GM12878 (cell line): ENCODE measurements at regions not wholly inside any gene's neighbourhood (a gene's known extent, or its start where the extent isn't known, plus 50 kb on each side); places are given as distances from the start of the nearest gene placed in this dataset.

Experiments used
- ATAC-seq: fragments of 200-7000 bp; cut with Tn5 transposase; 3 replicates; pipeline ENCODE4 v1.9.1; 2020; ENCODE audit warnings: mild to moderate bottlenecking, moderate library complexity
- BruUV-seq: library from RNA; stranded (reverse); fragments of 400-500 nt; replicated peaks from 2 replicates; lab custom pipeline; 2021; lab: Mats Ljungman, UMichigan
- CTCF ChIA-PET: fragments of 300-600 bp; sonication (Branson Sonifier 250); formaldehyde crosslinking; extraction: SDS; loops from one replicate; lab custom pipeline; 2021; ENCODE audit warnings: inconsistent platforms; lab: Yijun Ruan, JAX
- POLR2A ChIA-PET: fragments of 350-600 bp; formaldehyde crosslinking; extraction: SDS; loops from one replicate; lab custom pipeline; 2021; ENCODE audit warnings: inconsistent platforms; lab: Charles Lee
- RAD21 ChIA-PET: fragments of 300-600 bp; sonication (Branson Sonifier 250); formaldehyde crosslinking; loops from one replicate; lab custom pipeline; 2023; ENCODE audit warnings: antibody characterized with exemption; ENCODE audit not compliant: unreplicated experiment; lab: Charles Lee
- SMC1A ChIA-PET: fragments of 300-600 bp; sonication (Branson Sonifier 250); formaldehyde crosslinking; loops from one replicate; lab custom pipeline; 2023; ENCODE audit not compliant: unreplicated experiment, uncharacterized antibody; lab: Charles Lee
- DNase-seq: peaks from one replicate; pipeline ENCODE4 v3.0.0-alpha.2; 2011; ENCODE audit warnings: low read depth, low spot score
- FAIRE-seq: peaks from 3 replicates; lab custom pipeline; 2011; peaks lifted over from hg19 to GRCh38; lab: Jason Lieb, UNC
- H2AFZ ChIP-seq: 2 replicates; pipeline ENCODE4 v1.6.0; 2011; ENCODE audit warnings: low read depth, low read length, control low read depth; ENCODE audit not compliant: control insufficient read depth
- H3K27ac ChIP-seq: 2 replicates; pipeline ENCODE4 v1.5.1; 2011; ENCODE audit warnings: control low read depth; ENCODE audit not compliant: control insufficient read depth, insufficient read depth
- H3K27me3 ChIP-seq, 2 experiments: replicated peaks in 1 of 2; 2 replicates each; pipeline versions ENCODE4 v1.6.0 to v1.6.1; 2011; ENCODE audit warnings: low read length in 1 of 2; ENCODE audit not compliant: control insufficient read depth in 2 of 2, insufficient read depth in 2 of 2
- H3K36me3 ChIP-seq, 2 experiments: 2 replicates each; pipeline ENCODE4 v1.5.1; 2011; ENCODE audit warnings: low read length in 1 of 2; ENCODE audit not compliant: control insufficient read depth in 2 of 2, insufficient read depth in 2 of 2
- H3K4me1 ChIP-seq: 2 replicates; pipeline ENCODE4 v1.6.1; 2011; ENCODE audit warnings: mild to moderate bottlenecking, low read length, moderate library complexity, mixed read lengths; ENCODE audit not compliant: control insufficient read depth, insufficient read depth
- H3K4me2 ChIP-seq: 2 replicates; pipeline ENCODE4 v1.6.0; 2011; ENCODE audit warnings: control low read depth; ENCODE audit not compliant: control insufficient read depth, insufficient read depth
- H3K4me3 ChIP-seq: fragments of 200-600 bp; sonication (generic); 2 replicates; pipeline ENCODE4 v1.5.1; 2016
- H3K79me2 ChIP-seq: 2 replicates; pipeline ENCODE4 v1.6.0; 2011; ENCODE audit warnings: low read length; ENCODE audit not compliant: control insufficient read depth, insufficient read depth
- H3K9ac ChIP-seq: 2 replicates; pipeline ENCODE4 v1.8.0; 2011; ENCODE audit warnings: low read length, control low read depth, mixed read lengths; ENCODE audit not compliant: control insufficient read depth, insufficient read depth
- H3K9me3 ChIP-seq: replicated peaks from 3 replicates; pipeline ENCODE4 v1.5.1; 2011; ENCODE audit warnings: mild to moderate bottlenecking, low read length; ENCODE audit not compliant: control insufficient read depth, insufficient read depth
- H4K20me1 ChIP-seq: 2 replicates; pipeline ENCODE4 v1.6.0; 2011; ENCODE audit not compliant: control insufficient read depth, insufficient read depth
- ATF2 ChIP-seq: IDR thresholded peaks from 2 replicates; pipeline ENCODE4 v1.6.1; 2012; ENCODE audit warnings: low read length, inconsistent platforms
- BRCA1 ChIP-seq: IDR thresholded peaks from 2 replicates; pipeline ENCODE4 v1.6.1; 2011; ENCODE audit warnings: low read depth, low read length, improper control_type of control experiment
- CBFB ChIP-seq: IDR thresholded peaks from 2 replicates; pipeline ENCODE4 v1.6.1; 2016; ENCODE audit warnings: antibody characterized with exemption, low read depth
- CHD1 ChIP-seq: IDR thresholded peaks from 2 replicates; pipeline ENCODE4 v1.6.1; 2012; ENCODE audit warnings: low read depth, low read length, improper control_type of control experiment
- CHD2 ChIP-seq: IDR thresholded peaks from 2 replicates; pipeline ENCODE4 v1.6.1; 2011; ENCODE audit warnings: low read depth, low read length, improper control_type of control experiment, borderline replicate concordance
- ESRRA ChIP-seq: IDR thresholded peaks from 2 replicates; pipeline ENCODE4 v1.6.1; 2012; ENCODE audit warnings: mild to moderate bottlenecking, low read length, improper control_type of control experiment
- HDAC2 ChIP-seq: fragments of 200-600 bp; sonication (generic); IDR thresholded peaks from 2 replicates; pipeline ENCODE4 v1.6.1; 2017
- JUNB ChIP-seq: IDR thresholded peaks from 2 replicates; pipeline ENCODE4 v1.6.1; 2016; ENCODE audit warnings: antibody characterized with exemption, mild to moderate bottlenecking
- NBN ChIP-seq: fragments of 450-650 bp; IDR thresholded peaks from 2 replicates; pipeline ENCODE4 v1.6.1; 2016
- NFYB ChIP-seq: IDR thresholded peaks from 2 replicates; pipeline ENCODE4 v1.6.1; 2011; ENCODE audit warnings: low read depth, mild to moderate bottlenecking, low read length, improper control_type of control experiment, moderate library complexity; ENCODE audit not compliant: insufficient read depth
- PBX3 ChIP-seq: IDR thresholded peaks from 2 replicates; pipeline ENCODE4 v1.6.1; 2011; ENCODE audit warnings: mild to moderate bottlenecking, low read depth, low read length, moderate library complexity; ENCODE audit not compliant: insufficient replicate concordance
- RELA ChIP-seq: fragments of 450-650 bp; IDR thresholded peaks from 2 replicates; pipeline ENCODE4 v1.8.0; 2014; ENCODE audit warnings: borderline replicate concordance; ENCODE audit not compliant: partially characterized antibody
- YY1 ChIP-seq: IDR thresholded peaks from 2 replicates; pipeline ENCODE4 v1.6.1; 2011; ENCODE audit warnings: low read depth, mild to moderate bottlenecking, low read length
- ZNF274 ChIP-seq: IDR thresholded peaks from one replicate; pipeline ENCODE4 v1.8.0; 2011; ENCODE audit not compliant: insufficient read length, insufficient read depth
- ZSCAN29 ChIP-seq: fragments of 450-650 bp; IDR thresholded peaks from 2 replicates; pipeline ENCODE4 v1.6.1; 2017; ENCODE audit warnings: mild to moderate bottlenecking, moderate library complexity
- WGBS: methylation state at CpG from one replicate; pipeline ENCODE4 v1.1.6; 2016; ENCODE audit warnings: low lambda C conversion rate; ENCODE audit not compliant: insufficient replicate concordance, insufficient coverage; ENCODE audit errors: missing lambda C conversion rate; 5-methylcytosine and 5-hydroxymethylcytosine counted together
- in situ Hi-C: fragments of 300-500 bp; cut with MboI; formaldehyde crosslinking; loops from 9 replicates; pipeline ENCODE4 v1.14.3; 2018; ENCODE audit warnings: mixed read lengths
- intact Hi-C: fragments of 100-400 bp; cut with micrococcal nuclease; formaldehyde crosslinking; loops from one replicate; pipeline ENCODE4 v1.14.2; 2022; ENCODE audit not compliant: unreplicated experiment

GRCh38 chr4:35926788-35927187, 317.5 kb downstream of the ARAP2 start:
- ChIA-PET SMC1A (interaction anchor here (0.6 to 2.4 kb wide), 5 partner anchors 12 to 109 kb away, joined by 3 to 9 read pairs (median 4); no protein-coding TSS in a partner anchor), POLR2A (no interaction called here)

More at GRCh38 chr4:35926788-35927187, 317.5 kb downstream of the ARAP2 start:
- Histone ChIP-seq H3K27ac (no peak overlapping the region), H3K4me2 (no peak overlapping the region), H3K27me3 (no peaks in the 10 kb centered on the region), H4K20me1 (no peaks in the 10 kb centered on the region), H3K79me2 (no peaks in the 10 kb centered on the region), H3K4me1 (no peaks in the 10 kb centered on the region), H3K9me3 (no peaks in the 10 kb centered on the region), H3K36me3 (no peaks in the 10 kb centered on the region), H2AFZ (no peak overlapping the region), H3K9ac (no peak overlapping the region), H3K4me3 (no peak overlapping the region)
- BruUV-seq = no TSS peak
- TF ChIP-seq CHD1 (no peak), PBX3 (no peak), HDAC2 (no peak), BRCA1 (no peak), CBFB (no peak), CHD2 (no peak), RELA (no peak), YY1 (no peak), NFYB (no peak), ZNF274 (no peak), NBN (no peak), ESRRA (no peak), JUNB (no peak), ZSCAN29 (no peak), ATF2 (no peak)
- 41% methylated on average over 3 of the region's 3 CpGs for WGBS
- ChIA-PET RAD21 (interaction anchor here (0.9 to 1.2 kb wide), 2 partner anchors 18 to 459 kb away, joined by 3 to 4 read pairs; no protein-coding TSS in a partner anchor), CTCF (no interaction called here)
- in situ Hi-C loops (no loop called here), intact Hi-C loops (no loop called here)
- DNase-seq (no peak), ATAC-seq (no peak), FAIRE-seq (no peak)
